SK-N-SH treated with all-trans-retinoic acid at 6 μM for 48 hours (cell line): ENCODE measurements at regions not wholly inside any gene's neighbourhood (a gene's known extent, or its start where the extent isn't known, plus 50 kb on each side); places are given as distances from the start of the nearest gene placed in this dataset.

ENCODE experiments used
- ATAC-seq: fragments of 200-7000 bp; cut with Tn5 transposase; 3 replicates; pipeline ENCODE4 v1.9.1; 2020; ENCODE audit warnings: mild to moderate bottlenecking, moderate library complexity
- ARNTL ChIP-seq: fragments of 450-650 bp; formaldehyde crosslinking; IDR thresholded peaks from 2 replicates; pipeline ENCODE4 v1.5.0; 2020; ENCODE audit warnings: low read depth, mild to moderate bottlenecking, moderate library complexity, borderline replicate concordance
- BACH2 ChIP-seq: fragments of 250-450 bp; sonication (Bioruptor Pico); IDR thresholded peaks from 2 replicates; pipeline ENCODE4 v1.9.0; 2021; ENCODE audit warnings: mild to moderate bottlenecking, borderline replicate concordance
- CREB5 ChIP-seq: fragments of 250-450 bp; sonication (Bioruptor Pico); IDR thresholded peaks from 2 replicates; pipeline ENCODE4 v1.5.1; 2020; ENCODE audit warnings: low read depth, mild to moderate bottlenecking, moderate library complexity
- CSDC2 ChIP-seq: fragments of 250-450 bp; sonication (Bioruptor Pico); IDR thresholded peaks from 2 replicates; pipeline ENCODE4 v1.5.0; 2020; ENCODE audit warnings: mild to moderate bottlenecking, moderate library complexity
- CSRNP3 ChIP-seq: fragments of 250-450 bp; sonication (Bioruptor Pico); IDR thresholded peaks from 2 replicates; pipeline ENCODE4 v1.5.1; 2021; ENCODE audit warnings: mild to moderate bottlenecking, moderate library complexity
- ESRRG ChIP-seq: fragments of 250-450 bp; sonication (Bioruptor Pico); IDR thresholded peaks from 2 replicates; pipeline ENCODE4 v1.6.1; 2021; ENCODE audit warnings: mild to moderate bottlenecking
- GLIS3 ChIP-seq: fragments of 250-450 bp; sonication (Bioruptor Pico); IDR thresholded peaks from 2 replicates; pipeline ENCODE4 v1.5.0; 2020; ENCODE audit warnings: mild to moderate bottlenecking, moderate library complexity
- ISL1 ChIP-seq: fragments of 250-450 bp; sonication (Bioruptor Pico); IDR thresholded peaks from 2 replicates; pipeline ENCODE4 v2.1.2; 2022; ENCODE audit warnings: mild to moderate bottlenecking, moderate library complexity
- OSR1 ChIP-seq: fragments of 250-450 bp; sonication (Bioruptor Pico); IDR thresholded peaks from 2 replicates; pipeline ENCODE4 v1.8.0; 2022; ENCODE audit warnings: moderate library complexity, mild to moderate bottlenecking, inconsistent platforms
- PATZ1 ChIP-seq: fragments of 250-450 bp; sonication (Bioruptor Pico); IDR thresholded peaks from 2 replicates; pipeline ENCODE4 v1.8.0; 2020; ENCODE audit warnings: mild to moderate bottlenecking, moderate library complexity, borderline replicate concordance
- POU6F1 ChIP-seq: fragments of 250-450 bp; sonication (Bioruptor Pico); IDR thresholded peaks from 2 replicates; pipeline ENCODE4 v1.8.0; 2021; ENCODE audit warnings: low read depth, mild to moderate bottlenecking, moderate library complexity, borderline replicate concordance
- PPARA ChIP-seq: fragments of 250-450 bp; sonication (Bioruptor Pico); IDR thresholded peaks from 2 replicates; pipeline ENCODE4 v1.5.0; 2020; ENCODE audit warnings: mild to moderate bottlenecking, borderline replicate concordance
- RARB ChIP-seq: fragments of 250-450 bp; sonication (Bioruptor Pico); IDR thresholded peaks from 2 replicates; pipeline ENCODE4 v1.8.0; 2021; ENCODE audit warnings: mild to moderate bottlenecking, moderate library complexity
- SNAI2 ChIP-seq: fragments of 250-450 bp; sonication (Bioruptor Pico); IDR thresholded peaks from 2 replicates; pipeline ENCODE4 v1.5.0; 2020; ENCODE audit warnings: mild to moderate bottlenecking, moderate library complexity
- TCF4 ChIP-seq: fragments of 250-450 bp; sonication (Bioruptor Pico); IDR thresholded peaks from 2 replicates; pipeline ENCODE4 v1.8.0; 2021; ENCODE audit warnings: mild to moderate bottlenecking, moderate library complexity, borderline replicate concordance
- TSHZ2 ChIP-seq: fragments of 250-450 bp; sonication (Bioruptor Pico); IDR thresholded peaks from 2 replicates; pipeline ENCODE4 v1.5.0; 2020; ENCODE audit warnings: mild to moderate bottlenecking, moderate library complexity
- ZC3H10 ChIP-seq: fragments of 250-450 bp; sonication (Bioruptor Pico); IDR thresholded peaks from 2 replicates; pipeline ENCODE4 v1.5.1; 2021; ENCODE audit warnings: mild to moderate bottlenecking, moderate library complexity
- ZFP3 ChIP-seq: fragments of 250-450 bp; sonication (Bioruptor Pico); IDR thresholded peaks from 2 replicates; pipeline ENCODE4 v1.5.0; 2020; ENCODE audit warnings: mild to moderate bottlenecking, moderate library complexity
- ZFP30 ChIP-seq: fragments of 450-650 bp; formaldehyde crosslinking; IDR thresholded peaks from 2 replicates; pipeline ENCODE4 v1.5.0; 2022; ENCODE audit warnings: mild to moderate bottlenecking, moderate library complexity
- ZNF565 ChIP-seq: fragments of 450-650 bp; formaldehyde crosslinking; conservative IDR thresholded peaks from 2 replicates; pipeline ENCODE4 v1.5.0; 2020; ENCODE audit warnings: low read depth, mild to moderate bottlenecking, moderate library complexity
- ZNF70 ChIP-seq: fragments of 450-650 bp; formaldehyde crosslinking; IDR thresholded peaks from 2 replicates; pipeline ENCODE4 v1.5.0; 2020; ENCODE audit warnings: mild to moderate bottlenecking, moderate library complexity
- ZNF8 ChIP-seq: fragments of 450-650 bp; formaldehyde crosslinking; IDR thresholded peaks from 2 replicates; pipeline ENCODE4 v1.5.0; 2020; ENCODE audit warnings: mild to moderate bottlenecking, moderate library complexity

- TF ChIP-seq POU6F1 (CRISPR knock-in tag): no peak
- TF ChIP-seq ZC3H10 (CRISPR knock-in tag): no peak
- no peak for TF ChIP-seq SNAI2 (CRISPR knock-in tag)
- TF ChIP-seq GLIS3 (CRISPR knock-in tag): no peak
- no peak for TF ChIP-seq PATZ1
- TF ChIP-seq ESRRG: no peak
- TF ChIP-seq, all 23 proteins: peak for 0
Observed at GRCh38 chr1:173418107-173418985, 58.8 kb upstream of the PRDX6 start (continued).

GRCh38 chr1:173420330-173420806 is 56.8 kb upstream of the PRDX6 start:
- peak; percentile 98 for ATAC-seq

GRCh38 chr1:173421286-173421685 is 55.8 kb upstream of the PRDX6 start:
- ATAC-seq: no peak
- TF ChIP-seq TCF4 (CRISPR knock-in tag) (no peak), ZNF70 (no peak), POU6F1 (CRISPR knock-in tag) (no peak), ESRRG (no peak), ZC3H10 (CRISPR knock-in tag) (no peak), TSHZ2 (CRISPR knock-in tag) (no peak), RARB (CRISPR knock-in tag) (no peak), ZFP3 (CRISPR knock-in tag) (no peak), ARNTL (CRISPR knock-in tag) (no peak), OSR1 (no peak), SNAI2 (CRISPR knock-in tag) (no peak), CSRNP3 (CRISPR knock-in tag) (no peak)

More at GRCh38 chr1:173420330-173420806, 56.8 kb upstream of the PRDX6 start:
- TF ChIP-seq CREB5 (no peak), ZNF565 (no peak), TCF4 (CRISPR knock-in tag) (no peak), CSDC2 (no peak), ISL1 (CRISPR knock-in tag) (no peak), ESRRG (no peak), ZNF8 (CRISPR knock-in tag) (no peak), ZFP3 (CRISPR knock-in tag) (no peak), POU6F1 (CRISPR knock-in tag) (no peak; the same call in 1 of the 2 replicates), RARB (CRISPR knock-in tag) (no peak), SNAI2 (CRISPR knock-in tag) (no peak), ZNF70 (no peak), GLIS3 (CRISPR knock-in tag) (no peak), ARNTL (CRISPR knock-in tag) (no peak), ZFP30 (no peak), BACH2 (CRISPR knock-in tag) (no peak), PPARA (CRISPR knock-in tag) (no peak)
- TF ChIP-seq, all 23 proteins: peak for 0
